ENCODE measurements at regions not wholly inside any gene's neighbourhood (a gene's known extent, or its start where the extent isn't known, plus 50 kb on each side); places are given as distances from the start of the nearest gene placed in this dataset.
A peak's percentile ranks its signal among the peaks of the same experiment; 100 is the strongest.

GRCh38 chr1:234973426-234974250 lies 155.0 kb downstream of the TOMM20 start:
- H3K79me2 ChIP-seq (ENCODE audit: insufficient read depth), result no peaks in the 10 kb centered on the region
- H3K27me3 ChIP-seq (ENCODE audit: insufficient read depth), result no peaks in the 10 kb centered on the region
- no peak for TF ChIP-seq YY1 (IDR thresholded peaks at IDR 0.05; ENCODE audit: low read depth)
- no peak for TF ChIP-seq MAX (IDR thresholded peaks at IDR 0.05; ENCODE audit: low read depth)
- no peak for TF ChIP-seq SIN3A (IDR thresholded peaks at IDR 0.05; ENCODE audit: borderline replicate concordance, low read depth, low read length)
- TF ChIP-seq FOXM1 (IDR thresholded peaks at IDR 0.05; ENCODE audit: low read depth), result no peak
- H3K9me2 ChIP-seq, result no peaks in the 10 kb centered on the region
- POLR2A ChIA-PET, result interaction anchor here (1.5 kb wide), 1 partner anchor 361 kb away, joined by 5 read pairs; no protein-coding TSS in a partner anchor
- peaks cover 43 to 48% of the 10 kb centered on the region in 2 experiments for H3K4me1 ChIP-seq (ENCODE audit: control insufficient read depth in 1 of 2, insufficient read depth in 2 of 2, low read depth in 1 of 2, low read length in 1 of 2)
- peak overlapping the region in 1 of 2 experiments; percentile 84; a peak in 1 of 4 replicates for H3K27ac ChIP-seq (ENCODE audit: low read depth in 2 of 2, low read length in 1 of 2)
- H2AFZ ChIP-seq (ENCODE audit: low read depth), result no peak overlapping the region
- H3K9me3 ChIP-seq, result no peaks in the 10 kb centered on the region
- DNase-seq, result no peak
- H4K20me1 ChIP-seq (ENCODE audit: insufficient read depth), result no peaks in the 10 kb centered on the region
- CTCF ChIA-PET, result no interaction called here
- H3K36me3 ChIP-seq (replicated peaks in 1 of 2; ENCODE audit: control insufficient read depth in 1 of 2, insufficient read depth in 2 of 2, low read length in 1 of 2), result no peaks in the 10 kb centered on the region
- H3F3A ChIP-seq (replicated peaks; ENCODE audit: insufficient read depth), result peaks cover 37% of the 10 kb centered on the region
- H3K4me3 ChIP-seq (ENCODE audit: low read depth in 2 of 2, low read length in 1 of 2), result no peak overlapping the region
- no peak overlapping the region for H3K4me2 ChIP-seq
- 92% methylated on average over 9 of the region's 10 CpGs for WGBS (ENCODE audit: low lambda C conversion rate)
- no peak overlapping the region for H3K9ac ChIP-seq

- ChIA-PET POLR2A (no interaction called here), CTCF (interaction anchor here (0.9 kb wide), 1 partner anchor 486 kb away, joined by 3 read pairs; no protein-coding TSS in a partner anchor)
- Histone ChIP-seq H3K4me1 (ENCODE audit: control insufficient read depth in 1 of 2, insufficient read depth in 2 of 2, low read depth in 1 of 2, low read length in 1 of 2) (peaks cover 35 to 42% of the 10 kb centered on the region in 2 experiments), H3F3A (replicated peaks; ENCODE audit: insufficient read depth) (peaks cover 37% of the 10 kb centered on the region), H4K20me1 (ENCODE audit: insufficient read depth) (no peaks in the 10 kb centered on the region), H3K9me2 (no peaks in the 10 kb centered on the region), H2AFZ (ENCODE audit: low read depth) (no peak overlapping the region), H3K9ac (no peak overlapping the region), H3K9me3 (no peaks in the 10 kb centered on the region), H3K4me3 (ENCODE audit: low read depth in 2 of 2, low read length in 1 of 2) (no peak overlapping the region), H3K4me2 (no peak overlapping the region), H3K36me3 (replicated peaks in 1 of 2; ENCODE audit: control insufficient read depth in 1 of 2, insufficient read depth in 2 of 2, low read length in 1 of 2) (no peaks in the 10 kb centered on the region), H3K27ac (ENCODE audit: low read depth in 2 of 2, low read length in 1 of 2) (0 out of 4 replicates have a peak overlapping the region, but pooled peaks of 1 of the 2 experiments have one; percentile 1), H3K27me3 (ENCODE audit: insufficient read depth) (no peaks in the 10 kb centered on the region), H3K79me2 (ENCODE audit: insufficient read depth) (no peaks in the 10 kb centered on the region)
- no peak for TF ChIP-seq TAF1 (IDR thresholded peaks at IDR 0.05; ENCODE audit: borderline replicate concordance, low read depth, low read length)
- TF ChIP-seq FOXJ3 (CRISPR knock-in tag; IDR thresholded peaks at IDR 0.05), result no peak
- TF ChIP-seq RXRA (IDR thresholded peaks at IDR 0.05; ENCODE audit: borderline replicate concordance, low read depth), result no peak
- TF ChIP-seq SIN3A (IDR thresholded peaks at IDR 0.05; ENCODE audit: borderline replicate concordance, low read depth, low read length), result no peak
- 87% methylated on average over 13 of the region's 19 CpGs for WGBS (ENCODE audit: low lambda C conversion rate)
- no peak for DNase-seq
Measured at GRCh38 chr1:234972411-234973191, 156.0 kb downstream of the TOMM20 start.

Data from SK-N-SH (cell line).